Stomach (tissue), 4 donors: ENCODE measurements at regions not wholly inside any gene's neighbourhood (a gene's known extent, or its start where the extent isn't known, plus 50 kb on each side); places are given as distances from the start of the nearest gene placed in this dataset.
"Not testable (repeated sequence)": the region's sequence is repeated elsewhere in the genome, so short reads cannot be mapped to it uniquely, and the experiment has no call there.

Experiments used
- EP300 ChIP-seq: sonication (generic); formaldehyde crosslinking; IDR thresholded peaks from one replicate; pipeline ENCODE4 v1.6.1; 2017; ENCODE audit warnings: antibody characterized with exemption
- POLR2A ChIP-seq, 4 donors: fragments of 450-650 bp; IDR thresholded peaks; one replicate each; pipeline ENCODE4 v1.6.1; 2016; ENCODE audit warnings: antibody characterized with exemption in 4 of 4, control low read depth in 2 of 4, mild to moderate bottlenecking in 1 of 4, moderate library complexity in 1 of 4
- POLR2AphosphoS5 ChIP-seq, 3 donors: sonication (generic); formaldehyde crosslinking; IDR thresholded peaks; one replicate each; pipeline ENCODE4 v1.6.1; 2016; ENCODE audit warnings: antibody characterized with exemption in 3 of 3
- TF ChIP-seq, protein P1 (sequence below), 7 experiments: fragments of 450-650 bp in 4 of 7; fragments of 200-600 bp in 3 of 7; sonication (generic) in 3 of 7; IDR thresholded peaks; one replicate each; pipeline ENCODE4 v1.5.1; 2016 to 2019; ENCODE audit warnings: antibody characterized with exemption in 7 of 7, control low read depth in 2 of 7, mild to moderate bottlenecking in 1 of 7

DNA sequence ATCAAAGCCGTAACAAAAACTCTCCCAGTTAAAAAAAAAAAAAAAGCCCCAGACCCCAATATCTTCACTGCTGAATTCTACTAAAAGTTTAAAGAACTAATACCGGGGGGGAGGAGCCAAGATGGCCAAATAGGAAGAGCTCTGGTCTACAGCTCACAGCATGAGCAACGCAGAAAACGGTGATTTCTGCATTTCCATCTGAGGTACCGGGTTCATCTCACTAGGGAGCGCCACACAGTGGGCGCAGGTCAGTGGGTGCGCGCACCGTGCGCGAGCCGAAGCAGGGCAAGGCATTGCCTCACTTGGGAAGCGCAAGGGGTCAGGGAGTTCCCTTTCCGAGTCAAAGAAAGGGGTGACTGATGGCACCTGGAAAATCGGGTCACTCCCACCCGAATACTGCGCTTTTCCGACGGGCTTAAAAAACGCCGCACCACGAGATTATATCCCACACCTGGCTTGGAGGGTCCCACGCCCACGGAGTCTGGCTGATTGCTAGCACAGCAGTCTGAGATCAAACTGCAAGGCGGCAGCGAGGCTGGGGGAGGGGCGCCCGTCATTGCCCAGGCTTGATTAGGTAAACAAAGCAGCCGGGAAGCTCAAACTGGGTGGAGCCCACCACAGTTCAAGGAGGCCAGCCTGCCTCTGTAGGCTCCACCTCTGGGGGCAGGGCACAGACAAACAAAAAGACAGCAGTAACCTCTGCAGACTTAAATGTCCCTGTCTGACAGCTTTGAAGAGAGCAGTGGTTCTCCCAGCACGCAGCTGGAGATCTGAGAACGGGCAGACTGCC, 192.8 kb downstream of the AKAIN1 start:
- TF ChIP-seq, protein P1, sequence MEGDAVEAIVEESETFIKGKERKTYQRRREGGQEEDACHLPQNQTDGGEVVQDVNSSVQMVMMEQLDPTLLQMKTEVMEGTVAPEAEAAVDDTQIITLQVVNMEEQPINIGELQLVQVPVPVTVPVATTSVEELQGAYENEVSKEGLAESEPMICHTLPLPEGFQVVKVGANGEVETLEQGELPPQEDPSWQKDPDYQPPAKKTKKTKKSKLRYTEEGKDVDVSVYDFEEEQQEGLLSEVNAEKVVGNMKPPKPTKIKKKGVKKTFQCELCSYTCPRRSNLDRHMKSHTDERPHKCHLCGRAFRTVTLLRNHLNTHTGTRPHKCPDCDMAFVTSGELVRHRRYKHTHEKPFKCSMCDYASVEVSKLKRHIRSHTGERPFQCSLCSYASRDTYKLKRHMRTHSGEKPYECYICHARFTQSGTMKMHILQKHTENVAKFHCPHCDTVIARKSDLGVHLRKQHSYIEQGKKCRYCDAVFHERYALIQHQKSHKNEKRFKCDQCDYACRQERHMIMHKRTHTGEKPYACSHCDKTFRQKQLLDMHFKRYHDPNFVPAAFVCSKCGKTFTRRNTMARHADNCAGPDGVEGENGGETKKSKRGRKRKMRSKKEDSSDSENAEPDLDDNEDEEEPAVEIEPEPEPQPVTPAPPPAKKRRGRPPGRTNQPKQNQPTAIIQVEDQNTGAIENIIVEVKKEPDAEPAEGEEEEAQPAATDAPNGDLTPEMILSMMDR (IDR thresholded peaks at IDR 0.05), result not testable (repeated sequence)
- not testable (repeated sequence) for TF ChIP-seq EP300; POLR2A (IDR thresholded peaks at IDR 0.05); POLR2AphosphoS5 (IDR thresholded peaks at IDR 0.05)
